ENCODE measurements at regions not wholly inside any gene's neighbourhood (a gene's known extent, or its start where the extent isn't known, plus 50 kb on each side); places are given as distances from the start of the nearest gene placed in this dataset.

- Histone ChIP-seq H4K20me1 (ENCODE audit: insufficient read depth, low read length) (no peaks in the 10 kb centered on the region), H2BK5ac (ENCODE audit: low read depth, low read length, poor library complexity, severe bottlenecking) (no peak overlapping the region), H2AK5ac (ENCODE audit: low read depth, low read length) (no peak overlapping the region), H3K9ac (ENCODE audit: low read depth, low read length) (no peak overlapping the region), H3K9me3 (ENCODE audit: control insufficient read depth, insufficient read depth, low read length) (no peaks in the 10 kb centered on the region), H3K4me2 (ENCODE audit: low read depth, low read length) (no peak overlapping the region), H3K23ac (ENCODE audit: low read depth, low read length) (no peak overlapping the region), H2BK20ac (ENCODE audit: low read depth, low read length) (no peak overlapping the region), H4K5ac (ENCODE audit: low read depth, low read length) (no peak overlapping the region), H3K79me1 (ENCODE audit: low read depth in 1 of 2, low read length in 2 of 2) (no peaks in the 10 kb centered on the region), H3K4me3 (ENCODE audit: insufficient read depth, low read depth, low read length) (no peak overlapping the region), H3K27ac (ENCODE audit: insufficient read depth, low read length) (no peak overlapping the region), H3K27me3 (ENCODE audit: control insufficient read depth, insufficient read depth, low read length) (peaks cover 5% of the 10 kb centered on the region), H3K18ac (ENCODE audit: low read depth, low read length) (no peak overlapping the region), H3K4me1 (ENCODE audit: control insufficient read depth, insufficient read depth, low read length) (no peaks in the 10 kb centered on the region), H3K56ac (ENCODE audit: extremely low read depth, insufficient read depth, low read length) (no peak overlapping the region), H2AFZ (replicated peaks; ENCODE audit: low read length, poor library complexity) (no peak overlapping the region), H3K36me3 (ENCODE audit: control insufficient read depth, insufficient read depth, low read length) (no peaks in the 10 kb centered on the region), H3K4ac (ENCODE audit: low read depth, low read length) (no peak overlapping the region), H4K91ac (ENCODE audit: insufficient read depth, low read depth, low read length) (no peak overlapping the region), H2BK120ac (ENCODE audit: low read depth, low read length) (no peak overlapping the region), H3K9me1 (ENCODE audit: insufficient read depth, low read length) (no peaks in the 10 kb centered on the region), H4K8ac (ENCODE audit: low read depth in 2 of 2, low read length in 2 of 2) (no peak overlapping the region), H2AK9ac (replicated peaks; ENCODE audit: low read depth, low read length, poor library complexity) (no peak overlapping the region), H2BK15ac (ENCODE audit: low read depth, low read length) (no peak overlapping the region), H3K14ac (replicated peaks; ENCODE audit: low read depth, low read length) (no peak overlapping the region)
- intact Hi-C loops (cut with micrococcal nuclease) (no loop called here), dilution Hi-C loops (cut with HindIII; ENCODE audit: low sequenced_read_pairs, unreplicated experiment) (no loop called here), in situ Hi-C loops (cut with MboI; ENCODE audit: low sequenced_read_pairs) (no loop called here)
- ATAC-seq (ENCODE audit: low read depth) (no peak), DNase-seq (no peak)
- ChIA-PET CTCF (no interaction called here), POLR2A (ENCODE audit: unreplicated experiment) (no interaction called here)
- WGBS, 2 experiments (ENCODE audit: extremely low coverage in 2 of 2, insufficient read length in 1 of 2) = 79% methylated on average over 2 of the region's 6 CpGs; no CpG with 5 or more reads in 1 of the 2 experiments
- no TSS peak for BruUV-seq (replicated peaks)
- TF ChIP-seq POLR2A (IDR thresholded peaks at IDR 0.05; ENCODE audit: low read depth, low read length) (no peak), NFE2L2 (IDR thresholded peaks at IDR 0.05; ENCODE audit: low read depth, low read length) (no peak), RFX5 (IDR thresholded peaks at IDR 0.05; ENCODE audit: low read depth, low read length) (no peak), RCOR1 (IDR thresholded peaks at IDR 0.05; ENCODE audit: insufficient replicate concordance, low read length) (no peak), FOS (IDR thresholded peaks at IDR 0.05; ENCODE audit: low read depth, low read length) (no peak), MXI1 (IDR thresholded peaks at IDR 0.05; ENCODE audit: borderline replicate concordance, low read depth, low read length) (no peak), MAZ (IDR thresholded peaks at IDR 0.05; ENCODE audit: borderline replicate concordance, low read depth, low read length) (no peak), SMC3 (IDR thresholded peaks at IDR 0.05; ENCODE audit: low read depth, low read length) (no peak), CTCF (conservative IDR thresholded peaks at IDR 0.05; ENCODE audit: low read depth, low read length) (no peak), ELK1 (IDR thresholded peaks at IDR 0.05; ENCODE audit: borderline replicate concordance, low read depth, low read length) (no peak)
Measured at GRCh38 chr10:58980826-58981415, 195.5 kb upstream of the PHYHIPL start.
